Fibroblast of skin of right quadriceps (primary cell): ENCODE measurements at regions not wholly inside any gene's neighbourhood (a gene's known extent, or its start where the extent isn't known, plus 50 kb on each side); places are given as distances from the start of the nearest gene placed in this dataset.

Source experiments
- DNase-seq: peaks from one replicate; pipeline ENCODE4 v3.0.0-alpha.2; 2013

DNA sequence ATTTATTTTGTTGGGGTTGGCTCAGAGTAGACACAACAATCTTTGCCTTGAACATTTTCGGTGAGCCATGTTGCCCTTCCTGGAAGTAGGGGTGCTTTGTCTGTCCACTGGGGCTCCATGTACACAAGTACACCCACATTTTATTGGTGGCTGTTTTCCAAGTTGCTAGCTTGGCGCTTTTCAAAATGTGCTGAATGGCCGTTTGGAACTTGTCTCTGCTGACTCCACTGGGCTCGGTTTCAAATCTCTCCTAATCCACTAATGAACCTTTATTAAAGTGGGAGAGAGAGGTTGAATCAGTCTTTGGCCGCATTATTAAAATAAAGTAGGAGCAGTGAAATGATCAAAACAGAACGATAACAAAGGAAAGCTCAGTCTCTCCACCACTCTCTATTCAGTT lies 64.6 kb upstream of the TAF11L2 start:
- no peak for DNase-seq

GRCh38 chr5:17434982-17435381 lies 63.0 kb upstream of the TAF11L2 start:
- DNase-seq = no peak

GRCh38 chr5:17436350-17436749 lies 61.7 kb upstream of the TAF11L2 start:
- DNase-seq = no peak

DNA sequence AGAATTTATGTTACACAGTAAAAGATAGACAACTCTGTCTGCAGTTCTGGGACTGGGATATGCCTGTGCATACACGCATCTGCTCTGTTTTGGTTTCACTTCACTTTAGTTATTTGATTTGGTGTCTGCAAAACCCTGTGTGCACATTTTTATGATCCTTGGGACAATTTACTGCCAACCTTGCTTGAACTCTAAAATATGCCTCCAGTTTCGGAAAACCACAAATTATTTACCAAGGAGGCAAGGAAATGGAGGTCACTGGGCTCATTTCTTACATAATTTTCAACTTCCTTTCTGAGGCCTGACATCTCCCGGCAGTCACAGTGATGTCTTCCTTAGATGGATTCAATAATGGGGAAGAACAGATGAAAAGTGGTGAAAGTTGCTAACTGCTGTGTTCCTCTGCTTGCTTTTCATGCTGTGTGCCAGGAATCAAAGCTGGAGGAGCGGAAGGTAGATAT lies 61.2 kb upstream of the TAF11L2 start:
- peak; percentile 55 for DNase-seq

DNA sequence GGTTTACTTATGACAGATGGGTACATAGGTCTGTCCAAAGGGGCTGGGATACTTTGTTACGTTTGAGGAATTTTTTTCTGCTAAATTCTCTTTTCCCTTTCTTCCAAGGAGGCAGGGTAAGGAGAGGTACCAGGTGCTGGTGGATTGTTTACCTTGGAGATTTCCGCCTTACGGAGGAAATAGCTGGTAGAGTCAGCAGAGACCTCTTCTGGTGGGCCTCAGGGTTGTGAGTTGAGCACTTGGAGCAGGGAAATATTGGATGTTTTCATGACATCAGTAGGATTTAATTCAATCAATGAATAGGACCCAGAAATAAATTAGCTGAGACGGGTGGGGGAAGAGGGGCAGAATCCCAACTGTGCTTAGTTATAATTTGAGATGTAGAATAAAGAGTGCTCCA lies 60.0 kb upstream of the TAF11L2 start:
- no peak for DNase-seq

DNA sequence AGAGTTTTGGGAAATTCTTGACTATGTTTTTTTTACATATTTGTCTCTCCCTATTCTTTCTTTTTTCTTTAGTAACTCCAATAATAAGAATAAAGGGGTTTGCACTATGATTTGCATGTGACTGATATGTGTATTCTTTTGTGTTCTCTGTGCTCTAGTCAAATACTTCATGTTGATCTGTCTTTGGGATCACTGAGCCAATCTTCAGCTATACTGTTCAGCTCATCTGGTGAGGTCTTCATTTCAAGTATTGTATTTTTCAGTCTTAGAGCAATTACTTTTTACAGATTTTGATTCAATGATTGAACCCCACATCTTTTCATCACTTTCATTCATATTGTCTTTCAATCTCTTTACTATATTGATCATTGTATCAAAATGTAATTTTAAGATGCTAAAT lies 58.1 kb upstream of the TAF11L2 start:
- no peak for DNase-seq

GRCh38 chr5:17440766-17441165 lies 57.3 kb upstream of the TAF11L2 start:
- peak; percentile 23 for DNase-seq

DNA sequence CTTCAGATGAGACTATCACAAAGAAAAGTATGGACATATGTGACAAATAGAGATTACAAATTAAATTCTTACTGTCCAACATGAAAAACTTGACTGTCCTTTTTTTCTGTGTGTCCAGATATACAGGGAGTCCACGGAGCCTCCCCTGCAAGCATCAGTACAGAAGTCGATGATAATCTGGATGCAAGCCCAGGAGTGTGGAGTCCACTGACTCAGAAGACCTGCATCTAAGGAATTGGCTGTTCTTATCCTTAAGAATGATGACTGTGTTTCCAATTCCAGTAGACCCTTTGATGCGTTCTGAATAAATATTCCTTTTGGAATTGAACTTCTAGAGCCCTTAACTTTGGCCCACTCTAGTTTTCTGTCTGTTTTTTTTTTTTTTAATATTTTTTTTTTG lies 56.7 kb upstream of the TAF11L2 start:
- DNase-seq = peak; percentile 80

- DNase-seq = no peak
These were observed 54.5 kb upstream of the TAF11L2 start for GRCh38 chr5:17443333-17444130.

- DNase-seq = no peak
These were observed 53.5 kb upstream of the TAF11L2 start for GRCh38 chr5:17444496-17444895.

GRCh38 chr5:17445185-17445584 lies 52.8 kb upstream of the TAF11L2 start:
- DNase-seq = no peak
